Lower leg skin (tissue), 3 donors: ENCODE measurements at regions not wholly inside any gene's neighbourhood (a gene's known extent, or its start where the extent isn't known, plus 50 kb on each side); places are given as distances from the start of the nearest gene placed in this dataset.

Experiments used
- CTCF ChIP-seq, 3 donors: fragments of 450-650 bp; IDR thresholded peaks; one replicate each; pipeline ENCODE4 v1.5.1; 2016; ENCODE audit warnings: antibody characterized with exemption in 3 of 3, mild to moderate bottlenecking in 3 of 3, moderate library complexity in 2 of 3
- POLR2A ChIP-seq, 2 donors: fragments of 450-650 bp; IDR thresholded peaks; one replicate each; pipeline ENCODE4 v1.6.1; 2016 to 2017; ENCODE audit warnings: antibody characterized with exemption in 2 of 2, mild to moderate bottlenecking in 1 of 2, moderate library complexity in 1 of 2

GRCh38 chr1:29829448-29830344, 593.4 kb downstream of the PTPRU start:
- TF ChIP-seq CTCF (IDR thresholded peaks at IDR 0.05) (no peak), POLR2A (IDR thresholded peaks at IDR 0.05) (no peak)
